Dendritic cell treated with granulocyte-macrophage colony-stimulating factor and Interleukin-4, amounts not matched to agents 40 ng/mL and 50 ng/mL, for 4 days (primary cell): ENCODE measurements at regions not wholly inside any gene's neighbourhood (a gene's known extent, or its start where the extent isn't known, plus 50 kb on each side); places are given as distances from the start of the nearest gene placed in this dataset.
A peak's percentile ranks its signal among the peaks of the same experiment; 100 is the strongest.

Experiments
- H3K27ac Mint-ChIP-seq: one replicate; pipeline ENCODE4 v1.8.0; 2022; ENCODE audit warnings: mild to moderate bottlenecking, mixed read lengths
- H3K27me3 Mint-ChIP-seq: one replicate; pipeline ENCODE4 v1.8.0; 2022; ENCODE audit warnings: mild to moderate bottlenecking, mixed read lengths
- H3K36me3 Mint-ChIP-seq: one replicate; pipeline ENCODE4 v1.8.0; 2022; ENCODE audit warnings: low read depth, mixed read lengths
- H3K4me1 Mint-ChIP-seq: one replicate; pipeline ENCODE4 v1.8.0; 2022; ENCODE audit warnings: low read depth, mixed read lengths
- H3K4me3 Mint-ChIP-seq: one replicate; pipeline ENCODE4 v1.8.0; 2022; ENCODE audit warnings: mild to moderate bottlenecking, moderate library complexity, mixed read lengths
- H3K9me3 Mint-ChIP-seq: one replicate; pipeline ENCODE4 v1.8.0; 2022; ENCODE audit warnings: mixed read lengths
- intact Hi-C: fragments of 100-400 bp; cut with micrococcal nuclease; formaldehyde crosslinking; loops from one replicate; pipeline ENCODE4 v1.15.0; 2022

DNA sequence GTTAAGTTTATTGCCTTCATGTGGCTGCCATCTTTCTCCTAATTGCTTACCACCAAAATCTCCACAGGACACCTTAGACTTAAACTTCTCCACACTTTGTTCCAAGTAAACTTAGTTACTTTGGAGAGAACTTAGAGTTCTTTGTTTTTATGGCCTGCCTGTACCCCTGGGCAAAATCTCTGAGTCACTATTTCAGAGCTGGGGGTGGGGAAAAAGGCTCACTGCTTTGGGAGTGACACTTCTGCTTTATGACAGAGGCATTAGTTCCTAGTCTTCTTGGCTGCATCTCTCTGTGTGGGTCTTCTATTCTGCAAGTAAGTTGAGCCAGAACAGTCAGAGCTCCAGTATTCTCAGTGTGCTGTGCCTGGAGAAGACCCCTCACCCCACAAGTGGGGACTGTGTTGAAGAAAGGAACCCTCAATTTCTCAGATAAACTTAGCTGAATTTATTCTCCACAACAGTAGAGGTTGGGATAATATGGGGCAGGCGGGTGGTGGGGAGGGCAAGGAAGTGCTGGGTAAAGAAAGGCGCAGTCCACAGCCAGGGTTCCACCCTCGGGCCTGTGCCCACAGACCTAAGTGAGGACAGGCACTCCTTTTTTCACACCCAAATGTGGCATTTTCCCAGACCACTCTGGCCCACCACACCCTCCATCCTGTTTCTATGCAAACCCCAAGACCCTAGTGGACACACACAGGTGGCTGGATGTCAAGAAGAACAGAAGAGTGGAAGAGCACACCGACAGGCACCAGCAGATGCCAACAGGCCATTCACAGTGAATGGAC lies 636.6 kb upstream of the MAN1A1 start:
- intact Hi-C loops, result no loop called here
- Mint-ChIP-seq H3K4me1 (peaks cover 9% of the 10 kb centered on the region), H3K9me3 (no peaks in the 10 kb centered on the region), H3K4me3 (no peak overlapping the region), H3K36me3 (no peaks in the 10 kb centered on the region), H3K27me3 (no peaks in the 10 kb centered on the region), H3K27ac (peak overlapping the region; percentile 55)

DNA sequence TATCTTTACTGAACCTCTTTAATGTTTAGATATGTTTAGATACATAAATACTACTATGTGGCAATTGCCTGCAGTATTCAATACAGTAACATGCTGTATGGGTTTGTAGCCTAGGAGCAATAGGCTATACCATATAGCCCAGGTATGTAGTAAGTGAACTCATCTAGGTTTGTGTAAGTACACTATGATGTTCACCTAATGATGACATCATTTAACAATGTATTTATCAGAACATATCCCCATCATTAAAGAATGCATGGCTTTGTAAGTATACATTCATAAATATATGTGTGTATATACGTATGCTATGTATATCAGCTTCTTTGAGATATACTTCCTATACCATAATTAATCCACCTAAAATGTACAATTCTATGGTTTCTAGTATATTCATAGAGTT lies 631.2 kb upstream of the MAN1A1 start:
- Mint-ChIP-seq H3K27me3 (no peaks in the 10 kb centered on the region), H3K9me3 (no peaks in the 10 kb centered on the region), H3K4me3 (no peak overlapping the region), H3K27ac (no peak overlapping the region), H3K4me1 (peaks cover 4% of the 10 kb centered on the region), H3K36me3 (no peaks in the 10 kb centered on the region)
- intact Hi-C loops, result no loop called here

DNA sequence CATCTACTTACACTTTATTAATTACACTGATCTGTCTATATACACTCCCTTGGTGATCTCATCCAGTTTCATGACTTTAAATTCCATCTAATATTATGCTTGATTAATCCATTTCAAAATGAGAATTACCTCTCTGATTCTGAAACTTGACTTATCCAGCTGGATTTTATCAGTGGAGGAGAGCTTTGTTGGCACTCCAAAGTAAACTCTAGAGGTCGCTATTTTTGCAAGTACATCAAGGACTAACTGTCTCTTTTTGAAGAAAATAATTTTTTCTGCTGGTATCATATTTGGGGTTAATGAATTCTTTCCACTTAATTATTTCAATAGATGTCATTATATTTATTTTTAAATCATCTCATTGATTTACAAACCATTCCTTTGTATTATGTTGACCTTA lies 630.3 kb upstream of the MAN1A1 start:
- intact Hi-C loops, result loop anchor here (2.0 to 5.0 kb wide), 2 partner anchors 235 to 833 kb away; no protein-coding TSS in a partner anchor
- H3K27me3 Mint-ChIP-seq, result no peaks in the 10 kb centered on the region
- H3K4me1 Mint-ChIP-seq, result no peaks in the 10 kb centered on the region
- H3K9me3 Mint-ChIP-seq, result no peaks in the 10 kb centered on the region
- H3K27ac Mint-ChIP-seq, result no peak overlapping the region
- H3K36me3 Mint-ChIP-seq, result no peaks in the 10 kb centered on the region
- no peak overlapping the region for H3K4me3 Mint-ChIP-seq

DNA sequence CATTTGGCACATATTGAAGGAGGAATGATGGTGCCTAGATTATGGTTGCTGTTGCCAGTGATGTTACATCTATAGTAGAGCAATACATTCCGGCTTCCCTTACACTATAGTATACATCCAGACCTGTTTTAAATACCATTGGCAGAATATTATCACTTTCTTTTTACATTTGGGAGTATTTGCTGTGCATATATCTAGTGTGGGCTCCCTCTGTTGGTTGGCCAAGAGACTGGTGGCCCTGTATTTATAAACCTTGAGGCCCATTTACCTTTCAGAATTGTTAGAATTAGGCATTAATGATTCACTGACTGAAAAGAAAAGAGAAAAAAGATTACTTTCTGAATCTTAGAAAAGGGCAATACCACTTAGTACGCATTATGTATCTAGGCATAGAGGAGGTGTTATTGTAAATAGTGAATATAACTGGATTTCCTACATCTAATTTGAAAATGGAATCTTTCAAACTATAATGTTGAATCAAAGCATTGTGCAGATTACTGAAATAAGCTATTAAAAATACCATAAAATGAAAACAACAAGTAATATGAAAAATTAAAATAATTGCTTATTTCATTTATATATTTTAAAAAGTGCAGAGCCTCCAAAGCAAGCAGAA lies 628.8 kb upstream of the MAN1A1 start:
- no peaks in the 10 kb centered on the region for H3K9me3 Mint-ChIP-seq
- intact Hi-C loops, result loop anchor here (2.0 to 5.0 kb wide), 2 partner anchors 234 to 831 kb away; no protein-coding TSS in a partner anchor
- H3K36me3 Mint-ChIP-seq, result no peaks in the 10 kb centered on the region
- H3K4me1 Mint-ChIP-seq, result no peaks in the 10 kb centered on the region
- no peak overlapping the region for H3K27ac Mint-ChIP-seq
- H3K4me3 Mint-ChIP-seq, result no peak overlapping the region
- H3K27me3 Mint-ChIP-seq, result no peaks in the 10 kb centered on the region

DNA sequence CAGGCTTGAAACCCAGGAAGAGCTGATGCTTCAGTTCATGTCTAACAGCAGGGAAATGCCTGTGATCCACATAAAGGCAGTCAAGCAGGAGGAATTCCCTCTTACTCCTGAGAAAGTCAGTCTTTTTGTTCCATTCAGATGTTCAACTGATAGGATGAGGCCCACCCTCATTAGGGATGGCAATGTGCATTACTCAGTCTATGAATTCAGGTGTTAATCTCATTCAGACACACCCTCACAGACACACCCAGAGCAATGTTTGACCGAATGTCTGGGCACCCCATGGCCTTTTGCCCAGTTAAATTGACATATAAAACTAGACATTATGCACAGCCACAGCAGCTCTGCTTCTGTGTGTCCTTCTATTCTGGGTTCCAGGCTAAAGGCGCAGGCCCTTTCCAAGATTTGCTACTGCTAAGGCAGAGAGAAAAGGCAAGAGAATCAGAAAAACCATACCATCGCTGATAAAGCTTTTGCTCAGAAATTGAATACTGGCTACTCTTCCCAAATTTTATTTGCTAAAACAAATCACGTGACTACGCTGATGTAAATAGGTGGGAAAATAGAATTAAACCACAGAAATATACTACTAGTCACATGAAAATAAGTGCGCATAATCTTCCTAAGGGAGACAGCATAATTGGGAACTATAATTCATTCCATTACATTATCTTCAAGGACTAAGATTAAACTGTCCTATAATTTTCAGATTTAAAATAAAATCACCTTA lies 625.0 kb upstream of the MAN1A1 start:
- Mint-ChIP-seq H3K4me1 (no peaks in the 10 kb centered on the region), H3K27me3 (no peaks in the 10 kb centered on the region), H3K9me3 (no peaks in the 10 kb centered on the region), H3K27ac (no peak overlapping the region), H3K36me3 (no peaks in the 10 kb centered on the region), H3K4me3 (no peak overlapping the region)
- intact Hi-C loops, result loop anchor here (5.0 kb wide), 1 partner anchor 827 kb away; no protein-coding TSS in a partner anchor

DNA sequence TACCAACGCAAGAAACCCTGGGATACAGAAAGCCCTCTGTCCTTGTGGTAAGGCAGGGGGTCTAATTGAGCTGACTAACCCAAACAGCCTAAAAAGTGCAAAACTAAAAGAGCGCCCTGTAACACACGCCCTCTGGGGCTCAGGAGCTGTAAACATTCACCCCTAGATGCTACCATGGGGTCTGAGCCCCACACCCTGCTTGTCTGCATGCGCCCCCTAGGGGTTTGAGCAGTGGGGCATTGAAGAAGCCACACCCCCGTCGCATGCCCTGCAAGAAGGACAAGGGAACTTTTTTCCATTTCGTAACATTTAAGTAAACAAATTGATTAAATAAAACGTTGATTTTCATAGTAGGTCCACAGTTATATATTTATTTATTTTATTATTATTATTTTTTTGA lies 616.9 kb upstream of the MAN1A1 start:
- Mint-ChIP-seq H3K4me1 (no peaks in the 10 kb centered on the region), H3K9me3 (no peaks in the 10 kb centered on the region), H3K4me3 (no peak overlapping the region), H3K27me3 (no peaks in the 10 kb centered on the region), H3K36me3 (no peaks in the 10 kb centered on the region), H3K27ac (no peak overlapping the region)
- intact Hi-C loops, result no loop called here

DNA sequence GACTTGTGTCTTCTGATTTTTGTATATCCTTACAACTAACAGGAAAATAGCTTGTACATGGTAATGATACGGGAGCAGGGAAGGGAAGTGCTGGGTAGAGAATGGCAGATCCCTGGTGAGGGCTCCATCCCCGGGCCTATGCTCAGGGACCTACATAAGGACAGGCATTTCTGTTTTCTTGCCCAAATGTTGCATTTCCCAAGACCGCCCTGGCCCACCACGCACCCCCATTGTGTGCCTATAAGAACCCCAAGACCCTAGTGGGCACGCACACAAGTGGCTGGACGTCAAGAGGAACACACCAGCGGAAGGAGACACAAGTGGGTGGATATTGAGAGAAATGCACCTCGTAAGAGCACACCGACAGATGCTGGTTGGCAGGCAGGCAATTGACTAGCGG lies 616.3 kb upstream of the MAN1A1 start:
- H3K27ac Mint-ChIP-seq, result no peak overlapping the region
- H3K36me3 Mint-ChIP-seq, result no peaks in the 10 kb centered on the region
- H3K9me3 Mint-ChIP-seq, result no peaks in the 10 kb centered on the region

DNA sequence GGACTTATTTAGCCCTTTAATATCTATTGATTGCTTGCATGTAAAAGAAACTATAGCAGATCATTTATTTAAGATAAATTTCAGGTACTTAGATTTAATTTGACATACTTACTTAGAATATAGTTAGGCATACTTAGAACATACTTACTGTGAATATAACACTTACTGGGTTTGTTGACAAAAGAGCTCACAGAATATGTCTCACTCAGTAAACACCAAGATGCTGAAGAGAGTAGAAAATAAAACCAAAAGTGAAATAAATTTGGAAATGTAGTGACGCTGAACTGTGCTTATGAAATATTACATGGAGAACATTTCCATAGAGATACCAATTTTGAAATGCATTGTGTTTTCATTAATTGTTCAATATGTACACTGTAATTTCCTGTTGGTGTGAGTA lies 615.4 kb upstream of the MAN1A1 start:
- intact Hi-C loops, result no loop called here
- Mint-ChIP-seq H3K4me1 (no peaks in the 10 kb centered on the region), H3K9me3 (no peaks in the 10 kb centered on the region), H3K36me3 (no peaks in the 10 kb centered on the region), H3K27ac (no peak overlapping the region), H3K27me3 (no peaks in the 10 kb centered on the region), H3K4me3 (no peak overlapping the region)

More for the DNA sequence above, 616.3 kb upstream of the MAN1A1 start:
- H3K4me3 Mint-ChIP-seq, result no peak overlapping the region
- H3K4me1 Mint-ChIP-seq, result no peaks in the 10 kb centered on the region
- intact Hi-C loops, result no loop called here
- H3K27me3 Mint-ChIP-seq, result no peaks in the 10 kb centered on the region

DNA sequence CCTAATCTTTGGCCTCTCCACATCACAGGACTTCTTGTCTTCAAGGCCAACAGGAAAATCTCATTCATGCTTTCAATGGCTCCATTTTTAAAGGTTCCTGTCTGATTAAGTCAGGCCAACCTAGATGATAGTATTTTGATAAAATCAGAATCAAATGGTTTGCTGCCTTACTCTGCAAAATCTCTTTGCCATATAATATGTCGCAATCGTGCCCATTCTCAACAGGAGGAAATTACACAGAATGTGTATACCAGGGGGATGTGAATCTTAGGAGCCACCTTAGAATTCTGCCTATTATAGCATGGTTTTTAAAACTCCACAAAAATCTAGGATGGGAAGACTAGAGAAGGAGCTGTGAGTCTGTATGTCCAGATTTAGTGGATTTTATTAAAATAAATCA lies 612.9 kb upstream of the MAN1A1 start:
- no peaks in the 10 kb centered on the region for H3K27me3 Mint-ChIP-seq
- no peak overlapping the region for H3K27ac Mint-ChIP-seq
- no peaks in the 10 kb centered on the region for H3K36me3 Mint-ChIP-seq
- intact Hi-C loops, result no loop called here
- no peaks in the 10 kb centered on the region for H3K4me1 Mint-ChIP-seq
- H3K9me3 Mint-ChIP-seq, result no peaks in the 10 kb centered on the region
- no peak overlapping the region for H3K4me3 Mint-ChIP-seq

DNA sequence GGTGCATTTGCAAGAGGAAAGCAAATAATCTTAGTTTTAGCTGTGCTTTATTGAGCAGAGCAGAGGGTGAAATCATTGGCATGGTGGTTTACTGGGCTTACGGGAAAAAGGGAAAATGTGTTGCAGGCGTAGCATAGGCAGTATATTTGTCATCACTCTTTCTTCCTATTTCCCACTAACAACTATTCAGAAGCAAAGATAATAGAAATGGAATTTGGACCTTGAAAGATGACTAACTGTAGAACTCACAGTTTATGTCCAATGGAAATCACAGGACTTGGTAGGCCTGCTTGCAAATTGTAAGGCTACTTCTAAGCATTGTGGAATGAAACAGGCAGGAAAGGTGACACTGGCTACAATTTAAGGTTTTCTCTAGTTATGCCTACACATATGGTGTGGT lies 611.9 kb upstream of the MAN1A1 start:
- no peak overlapping the region for H3K4me3 Mint-ChIP-seq
- H3K27ac Mint-ChIP-seq, result no peak overlapping the region
- H3K36me3 Mint-ChIP-seq, result no peaks in the 10 kb centered on the region
- no peaks in the 10 kb centered on the region for H3K27me3 Mint-ChIP-seq
- H3K9me3 Mint-ChIP-seq, result no peaks in the 10 kb centered on the region
- intact Hi-C loops, result no loop called here
- H3K4me1 Mint-ChIP-seq, result no peaks in the 10 kb centered on the region

DNA sequence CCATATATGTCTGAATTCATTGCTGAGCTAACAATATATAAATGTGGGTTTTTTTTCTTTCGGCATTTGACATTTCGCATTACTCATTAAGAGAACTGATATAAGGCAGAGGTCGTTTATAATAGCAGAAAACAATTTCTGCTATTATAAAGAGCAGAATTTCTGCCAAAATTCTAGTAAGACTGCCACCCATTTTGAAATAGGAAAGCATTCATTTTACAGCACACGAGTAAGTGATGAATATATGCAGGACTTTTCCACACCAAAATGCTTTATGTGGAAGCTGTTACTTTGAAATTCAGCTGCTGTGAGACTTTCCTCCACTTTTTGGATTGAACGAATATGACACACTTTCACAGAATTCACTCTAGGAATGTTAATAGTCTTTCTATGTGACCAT lies 610.9 kb upstream of the MAN1A1 start:
- Mint-ChIP-seq H3K4me1 (no peaks in the 10 kb centered on the region), H3K27ac (no peak overlapping the region)
- intact Hi-C loops, result no loop called here

GRCh38 chr6:119960036-119960435 lies 610.5 kb upstream of the MAN1A1 start:
- no peak overlapping the region for H3K27ac Mint-ChIP-seq

More for the DNA sequence above, 610.9 kb upstream of the MAN1A1 start:
- no peaks in the 10 kb centered on the region for H3K27me3 Mint-ChIP-seq
- H3K4me3 Mint-ChIP-seq, result no peak overlapping the region
- H3K36me3 Mint-ChIP-seq, result no peaks in the 10 kb centered on the region
- no peaks in the 10 kb centered on the region for H3K9me3 Mint-ChIP-seq

GRCh38 chr6:119957195-119957594 lies 607.6 kb upstream of the MAN1A1 start:
- H3K9me3 Mint-ChIP-seq, result no peaks in the 10 kb centered on the region
- no peaks in the 10 kb centered on the region for H3K27me3 Mint-ChIP-seq
- H3K4me3 Mint-ChIP-seq, result no peak overlapping the region
- H3K36me3 Mint-ChIP-seq, result no peaks in the 10 kb centered on the region
- no peaks in the 10 kb centered on the region for H3K4me1 Mint-ChIP-seq
- H3K27ac Mint-ChIP-seq, result no peak overlapping the region
- intact Hi-C loops, result no loop called here

More at GRCh38 chr6:119960036-119960435, 610.5 kb upstream of the MAN1A1 start:
- no peaks in the 10 kb centered on the region for H3K4me1 Mint-ChIP-seq
- H3K9me3 Mint-ChIP-seq, result no peaks in the 10 kb centered on the region
- H3K36me3 Mint-ChIP-seq, result no peaks in the 10 kb centered on the region
- H3K27me3 Mint-ChIP-seq, result no peaks in the 10 kb centered on the region
- intact Hi-C loops, result no loop called here
- H3K4me3 Mint-ChIP-seq, result no peak overlapping the region

DNA sequence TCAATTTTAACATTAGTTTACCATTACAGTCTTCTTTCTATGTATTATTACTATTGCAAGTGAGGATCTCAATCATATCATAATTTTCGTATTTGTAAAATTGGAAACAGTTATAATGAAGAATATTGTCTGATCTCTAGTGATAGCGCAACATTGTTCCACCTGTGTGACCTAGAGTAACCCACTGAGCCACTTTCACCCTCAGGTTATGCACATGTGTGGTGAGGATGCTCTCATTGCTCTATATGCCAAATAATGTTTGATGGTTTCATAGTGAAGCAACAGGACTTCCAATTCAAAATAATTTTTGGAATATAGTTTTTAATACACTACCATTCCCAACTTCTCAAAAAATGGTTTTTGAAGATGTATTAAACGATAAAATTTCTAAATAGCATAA lies 603.1 kb upstream of the MAN1A1 start:
- intact Hi-C loops, result no loop called here
- Mint-ChIP-seq H3K27ac (no peak overlapping the region), H3K4me1 (no peaks in the 10 kb centered on the region), H3K4me3 (no peak overlapping the region), H3K27me3 (no peaks in the 10 kb centered on the region), H3K36me3 (no peaks in the 10 kb centered on the region), H3K9me3 (no peaks in the 10 kb centered on the region)
